HEK293T (cell line): ENCODE measurements at regions not wholly inside any gene's neighbourhood (a gene's known extent, or its start where the extent isn't known, plus 50 kb on each side); places are given as distances from the start of the nearest gene placed in this dataset.

Experiments
- ARNT ChIP-seq: fragments of 450-650 bp; IDR thresholded peaks from 2 replicates; pipeline ENCODE4 v1.6.1; 2017; ENCODE audit warnings: mild to moderate bottlenecking
- BHLHE40 ChIP-seq: fragments of 450-650 bp; IDR thresholded peaks from 2 replicates; pipeline ENCODE4 v1.6.1; 2016; ENCODE audit warnings: mild to moderate bottlenecking, moderate library complexity, borderline replicate concordance
- FOXK2 ChIP-seq: fragments of 450-650 bp; IDR thresholded peaks from 2 replicates; pipeline ENCODE4 v1.6.1; 2016; ENCODE audit warnings: mild to moderate bottlenecking
- FOXM1 ChIP-seq: fragments of 450-650 bp; IDR thresholded peaks from 2 replicates; pipeline ENCODE4 v1.6.1; 2017; ENCODE audit warnings: mild to moderate bottlenecking, borderline replicate concordance
- NFRKB ChIP-seq: fragments of 450-650 bp; IDR thresholded peaks from 2 replicates; pipeline ENCODE4 v1.6.1; 2016; ENCODE audit warnings: mild to moderate bottlenecking, moderate library complexity
- SP1 ChIP-seq: fragments of 450-650 bp; IDR thresholded peaks from 2 replicates; pipeline ENCODE4 v1.6.1; 2017
- ZNF384 ChIP-seq: fragments of 450-650 bp; IDR thresholded peaks from 2 replicates; pipeline ENCODE4 v1.6.1; 2016

DNA sequence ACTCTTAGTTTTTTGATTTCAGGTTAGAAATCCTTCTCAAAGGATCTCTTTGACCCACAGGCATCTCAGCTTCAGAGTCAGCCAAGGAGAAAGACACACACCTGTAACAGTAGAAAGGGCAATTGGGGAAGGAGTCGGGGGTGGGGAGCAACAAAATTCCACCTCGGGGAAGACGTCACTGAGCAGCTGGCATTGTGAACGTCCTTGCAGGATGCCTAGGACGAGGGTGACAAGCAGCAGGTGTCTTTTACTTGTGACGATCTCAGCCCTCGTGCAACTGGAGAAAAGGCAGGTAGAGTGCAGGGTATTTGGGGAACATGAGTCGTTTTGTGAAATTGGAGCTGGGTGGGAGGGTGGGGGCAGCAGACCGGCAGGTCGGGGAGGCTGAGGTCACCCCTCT, 627.0 kb downstream of the ACTR3B start:
- TF ChIP-seq FOXK2 (no peak), ZNF384 (no peak), SP1 (no peak), ARNT (no peak), FOXM1 (no peak), BHLHE40 (no peak), NFRKB (no peak)
